Esophagus muscularis mucosa (tissue), 4 donors: ENCODE measurements at regions not wholly inside any gene's neighbourhood (a gene's known extent, or its start where the extent isn't known, plus 50 kb on each side); places are given as distances from the start of the nearest gene placed in this dataset.

Source experiments
- DNase-seq: peaks from one replicate; pipeline ENCODE4 v3.0.0-alpha.2; 2017; ENCODE audit errors: extremely low spot score
- H3K27ac ChIP-seq, 4 donors: fragments of 200-600 bp; sonication (generic); replicated peaks in 1 of 4; 1 replicate in 3 of 4; 2 replicates in 1 of 4; pipeline ENCODE4 v1.5.1; 2016 to 2019; ENCODE audit warnings: mild to moderate bottlenecking in 1 of 4
- H3K27me3 ChIP-seq, 4 donors: fragments of 200-600 bp; sonication (generic); one replicate each; pipeline versions ENCODE4 v1.5.1 to v1.6.0; 2016 to 2019
- H3K36me3 ChIP-seq, 4 donors: fragments of 200-600 bp; sonication (generic); one replicate each; pipeline ENCODE4 v1.5.1; 2016 to 2019
- H3K4me1 ChIP-seq, 4 donors: fragments of 200-600 bp; sonication (generic); one replicate each; pipeline ENCODE4 v1.5.1; 2016 to 2019
- H3K4me3 ChIP-seq, 4 donors: fragments of 200-600 bp; sonication (generic); 1 replicate in 2 of 4; 2 replicates in 2 of 4; pipeline ENCODE4 v1.5.1; 2016 to 2019; ENCODE audit warnings: mild to moderate bottlenecking in 4 of 4, moderate library complexity in 1 of 4
- H3K9me3 ChIP-seq, 4 donors: fragments of 200-600 bp; sonication (generic); 1 replicate in 3 of 4; 2 replicates in 1 of 4; pipeline ENCODE4 v1.5.1; 2016 to 2019
- EP300 ChIP-seq: sonication (generic); formaldehyde crosslinking; IDR thresholded peaks from one replicate; pipeline ENCODE4 v1.6.1; 2017; ENCODE audit warnings: antibody characterized with exemption
- POLR2A ChIP-seq: fragments of 450-650 bp; IDR thresholded peaks from one replicate; pipeline ENCODE4 v1.6.1; 2017; ENCODE audit warnings: antibody characterized with exemption, moderate library complexity, mild to moderate bottlenecking, low read depth
- POLR2AphosphoS5 ChIP-seq, 2 donors: sonication (generic); formaldehyde crosslinking; IDR thresholded peaks; one replicate each; pipeline ENCODE4 v1.6.1; 2017; ENCODE audit warnings: antibody characterized with exemption in 2 of 2
- WGBS: methylation state at CpG from one replicate; pipeline ENCODE4 v1.1.5; 2018; 5-methylcytosine and 5-hydroxymethylcytosine counted together
- intact Hi-C: fragments of 100-400 bp; cut with DNase I; formaldehyde crosslinking; loops from one replicate; pipeline ENCODE4 v1.15.1; 2023
- TF ChIP-seq, protein P1 (sequence below), 3 experiments: fragments of 200-600 bp in 2 of 3; fragments of 450-650 bp in 1 of 3; sonication (generic) in 2 of 3; IDR thresholded peaks; one replicate each; pipeline ENCODE4 v1.5.1; 2017 to 2019; ENCODE audit warnings: antibody characterized with exemption in 3 of 3, mild to moderate bottlenecking in 2 of 3, moderate library complexity in 1 of 3

DNA sequence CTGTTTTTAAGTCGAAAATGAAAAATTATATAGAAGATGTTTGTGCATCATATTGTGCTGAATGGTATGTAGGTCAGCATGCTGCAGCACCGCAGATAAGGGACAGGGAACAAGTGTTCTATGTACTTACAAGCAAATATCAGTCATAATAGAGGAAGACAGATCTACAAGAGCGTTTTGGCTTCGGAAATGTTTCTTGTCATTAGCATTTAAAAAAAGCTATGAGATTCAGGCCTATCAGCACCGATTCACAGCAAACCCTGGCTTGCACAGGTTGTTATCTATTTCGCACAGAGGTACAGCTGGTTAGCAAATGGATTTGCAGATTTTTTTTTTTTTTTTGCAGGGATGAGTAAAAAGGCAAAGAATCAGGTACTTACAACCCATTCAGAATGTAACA, 204.2 kb upstream of the TBC1D5 start:
- 82% methylated on average over 6 of the region's 6 CpGs for WGBS
- TF ChIP-seq, protein P1, sequence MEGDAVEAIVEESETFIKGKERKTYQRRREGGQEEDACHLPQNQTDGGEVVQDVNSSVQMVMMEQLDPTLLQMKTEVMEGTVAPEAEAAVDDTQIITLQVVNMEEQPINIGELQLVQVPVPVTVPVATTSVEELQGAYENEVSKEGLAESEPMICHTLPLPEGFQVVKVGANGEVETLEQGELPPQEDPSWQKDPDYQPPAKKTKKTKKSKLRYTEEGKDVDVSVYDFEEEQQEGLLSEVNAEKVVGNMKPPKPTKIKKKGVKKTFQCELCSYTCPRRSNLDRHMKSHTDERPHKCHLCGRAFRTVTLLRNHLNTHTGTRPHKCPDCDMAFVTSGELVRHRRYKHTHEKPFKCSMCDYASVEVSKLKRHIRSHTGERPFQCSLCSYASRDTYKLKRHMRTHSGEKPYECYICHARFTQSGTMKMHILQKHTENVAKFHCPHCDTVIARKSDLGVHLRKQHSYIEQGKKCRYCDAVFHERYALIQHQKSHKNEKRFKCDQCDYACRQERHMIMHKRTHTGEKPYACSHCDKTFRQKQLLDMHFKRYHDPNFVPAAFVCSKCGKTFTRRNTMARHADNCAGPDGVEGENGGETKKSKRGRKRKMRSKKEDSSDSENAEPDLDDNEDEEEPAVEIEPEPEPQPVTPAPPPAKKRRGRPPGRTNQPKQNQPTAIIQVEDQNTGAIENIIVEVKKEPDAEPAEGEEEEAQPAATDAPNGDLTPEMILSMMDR (IDR thresholded peaks at IDR 0.05), result no peak
- TF ChIP-seq EP300, result no peak
- no peaks in the 10 kb centered on the region for H3K36me3 ChIP-seq

DNA sequence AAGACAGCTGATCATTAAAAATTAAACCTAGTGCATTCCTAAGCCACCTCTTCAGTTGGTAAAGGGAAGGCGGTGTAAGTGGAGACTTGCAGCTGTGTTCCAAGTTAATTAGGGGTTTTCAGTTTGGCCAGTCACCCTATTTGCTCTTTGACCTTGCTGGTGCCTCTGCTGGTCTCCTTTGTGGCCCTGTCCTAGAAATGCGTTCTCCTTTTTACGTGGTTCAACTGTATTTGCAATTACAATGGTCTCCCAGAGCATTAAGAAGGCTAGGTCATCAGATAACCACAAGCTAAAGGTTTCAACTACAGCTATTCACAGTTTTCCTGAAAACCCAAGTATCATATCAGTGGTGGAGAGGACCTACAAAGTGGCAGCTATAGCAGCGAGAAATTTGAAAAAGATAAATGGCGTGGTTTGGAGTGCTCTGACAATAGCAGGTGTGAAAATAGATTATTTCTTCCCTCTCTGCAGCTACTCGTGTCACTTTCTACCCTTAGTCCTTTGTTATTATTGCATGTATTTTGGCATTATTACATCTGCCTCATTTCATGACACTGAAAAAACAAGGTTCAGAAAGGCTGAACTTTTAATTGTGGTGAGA, 203.5 kb upstream of the TBC1D5 start:
- Histone ChIP-seq H3K9me3 (no peaks in the 10 kb centered on the region), H3K27ac (no peak overlapping the region), H3K36me3 (no peaks in the 10 kb centered on the region), H3K27me3 (no peaks in the 10 kb centered on the region), H3K4me3 (no peak overlapping the region), H3K4me1 (no peaks in the 10 kb centered on the region)
- intact Hi-C loops, result no loop called here
- DNase-seq, result no peak
- TF ChIP-seq POLR2AphosphoS5 (IDR thresholded peaks at IDR 0.05), result no peak
- TF ChIP-seq, protein P1 (IDR thresholded peaks at IDR 0.05), result no peak
- TF ChIP-seq POLR2A, result no peak
- no peak for TF ChIP-seq EP300
- WGBS, result 74% methylated on average over 6 of the region's 6 CpGs

More for the DNA sequence above, 204.2 kb upstream of the TBC1D5 start:
- no peaks in the 10 kb centered on the region for H3K4me1 ChIP-seq
- no peak for DNase-seq
- no peaks in the 10 kb centered on the region for H3K27me3 ChIP-seq
- no peaks in the 10 kb centered on the region for H3K9me3 ChIP-seq
- intact Hi-C loops, result no loop called here
- H3K27ac ChIP-seq, result no peak overlapping the region
- H3K4me3 ChIP-seq, result no peak overlapping the region

DNA sequence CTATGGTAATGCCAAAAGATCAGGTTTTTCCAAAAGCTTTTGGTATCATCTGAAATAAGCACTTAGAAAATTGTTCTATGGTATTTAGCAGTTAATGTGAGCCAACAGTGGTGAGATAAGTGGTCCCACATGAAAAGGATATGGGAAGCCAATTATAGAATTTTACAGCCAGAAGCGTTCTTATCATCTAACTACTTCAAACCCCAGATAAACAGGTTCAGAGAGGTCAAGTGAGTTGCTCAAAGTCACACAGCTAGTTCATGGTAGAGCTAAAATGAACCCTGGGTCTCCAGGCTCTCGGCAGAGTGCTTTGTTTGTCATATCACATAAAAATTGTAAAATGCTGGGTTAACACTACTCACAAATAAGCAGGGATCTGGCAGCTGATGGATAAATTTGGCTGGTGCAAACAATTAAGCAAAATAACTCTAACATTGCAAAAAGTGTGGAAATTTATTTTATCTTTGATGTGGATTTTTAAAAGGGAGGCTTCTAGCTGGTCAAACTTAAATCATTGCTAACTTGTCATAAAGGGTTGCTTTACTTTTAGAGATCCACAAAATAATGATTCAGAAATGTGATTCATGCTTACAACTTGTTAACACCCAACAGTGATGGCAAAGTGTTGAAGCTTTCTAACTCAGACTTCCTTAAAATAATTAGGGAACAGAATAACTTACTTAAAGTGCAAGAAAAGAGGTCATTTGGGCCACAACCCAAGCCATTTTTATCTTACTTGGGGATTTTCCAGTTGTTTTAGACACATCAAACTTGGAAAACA, 202.8 kb upstream of the TBC1D5 start:
- Histone ChIP-seq H3K27me3 (no peaks in the 10 kb centered on the region), H3K9me3 (no peaks in the 10 kb centered on the region), H3K4me3 (no peak overlapping the region), H3K27ac (no peak overlapping the region), H3K4me1 (no peaks in the 10 kb centered on the region), H3K36me3 (no peaks in the 10 kb centered on the region)
- no peak for DNase-seq
- intact Hi-C loops, result no loop called here
- TF ChIP-seq EP300 (no peak), POLR2AphosphoS5 (IDR thresholded peaks at IDR 0.05) (no peak)
- TF ChIP-seq, protein P1 (IDR thresholded peaks at IDR 0.05), result no peak
- WGBS, result 72% methylated on average over 2 of the region's 2 CpGs

DNA sequence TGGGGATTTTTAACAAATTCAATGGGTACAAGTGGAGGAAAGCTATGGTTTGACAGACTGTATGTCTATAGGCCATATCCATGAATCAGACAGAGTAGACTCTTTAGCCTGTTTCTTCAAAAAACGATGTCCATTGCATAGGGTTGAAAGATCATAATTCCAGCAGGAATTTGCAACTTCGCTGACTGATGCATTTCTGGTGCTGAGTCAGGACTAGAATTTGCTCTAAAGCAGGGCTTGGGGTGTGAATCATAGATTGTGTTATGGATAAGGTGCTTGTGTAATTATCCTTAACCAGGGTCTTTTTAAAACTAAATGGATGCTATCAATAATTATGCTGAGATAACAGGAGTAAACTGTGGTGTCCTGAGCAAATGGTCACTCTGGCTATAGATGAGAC, 200.4 kb upstream of the TBC1D5 start:
- 86% methylated on average over 2 of the region's 2 CpGs for WGBS

More for the DNA sequence above, 200.4 kb upstream of the TBC1D5 start:
- H3K27me3 ChIP-seq, result no peaks in the 10 kb centered on the region
- TF ChIP-seq, protein P1 (IDR thresholded peaks at IDR 0.05), result no peak
- TF ChIP-seq EP300 (no peak), POLR2A (no peak), POLR2AphosphoS5 (IDR thresholded peaks at IDR 0.05) (no peak)
- H3K36me3 ChIP-seq, result no peaks in the 10 kb centered on the region
- no peak for DNase-seq
- no peak overlapping the region for H3K4me3 ChIP-seq
- no peak overlapping the region for H3K27ac ChIP-seq
- intact Hi-C loops, result no loop called here
- H3K4me1 ChIP-seq, result no peaks in the 10 kb centered on the region
- H3K9me3 ChIP-seq, result no peaks in the 10 kb centered on the region
